ENCODE measurements at regions not wholly inside any gene's neighbourhood (a gene's known extent, or its start where the extent isn't known, plus 50 kb on each side); places are given as distances from the start of the nearest gene placed in this dataset.
"Not testable (repeated sequence)": the region's sequence is repeated elsewhere in the genome, so short reads cannot be mapped to it uniquely, and the experiment has no call there.

DNA sequence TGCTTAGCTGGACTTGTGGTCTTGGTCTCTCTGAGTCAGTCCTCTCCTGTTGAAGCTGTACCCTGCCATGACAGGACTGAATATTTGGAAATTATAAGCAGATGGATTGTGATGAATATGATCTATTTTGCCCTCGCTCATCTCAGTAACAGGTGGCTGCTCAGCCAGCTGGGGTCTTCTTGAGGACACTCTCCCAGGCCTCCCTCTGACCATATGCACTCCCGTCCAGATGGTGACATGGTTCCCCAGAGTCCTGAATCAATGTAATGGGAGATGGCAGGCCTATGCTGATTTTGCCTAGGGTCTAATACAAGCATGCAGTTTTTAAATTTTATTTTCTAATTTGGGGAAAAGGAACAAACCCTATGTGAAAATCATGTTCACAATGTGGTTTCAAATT lies 63.1 kb upstream of the TRHDE start:
- DNase-seq (ENCODE audit: low read depth, low spot score): no peak
- in situ Hi-C loops (cut with HindIII; ENCODE audit: low pct_unique_long_range_greater_than_20kb, low sequenced_read_pairs): no loop called here

DNA sequence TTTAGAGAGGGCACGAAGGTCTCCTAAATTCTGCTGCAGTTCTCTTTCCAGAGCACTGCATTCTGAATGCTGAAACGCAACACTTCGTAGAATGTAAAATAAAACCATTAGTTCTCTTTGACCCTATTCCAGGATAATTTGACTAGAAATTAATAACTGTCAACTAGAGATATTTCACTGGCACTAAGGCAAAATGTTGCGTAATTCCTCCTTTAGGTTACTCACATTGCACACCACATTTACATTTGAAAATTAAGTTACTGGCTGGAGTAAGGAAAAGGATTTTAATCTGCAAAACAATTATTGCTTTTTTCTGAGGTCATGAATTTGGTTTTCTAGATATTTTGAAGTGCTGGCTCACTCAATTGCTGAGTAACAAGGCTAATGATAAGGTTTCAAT lies 58.0 kb upstream of the TRHDE start:
- DNase-seq (ENCODE audit: low read depth, low spot score): no peak
- in situ Hi-C loops (cut with HindIII; ENCODE audit: low pct_unique_long_range_greater_than_20kb, low sequenced_read_pairs): no loop called here

- in situ Hi-C loops (cut with HindIII; ENCODE audit: low pct_unique_long_range_greater_than_20kb, low sequenced_read_pairs); DNase-seq (ENCODE audit: low read depth, low spot score): not testable (repeated sequence)
Observed at GRCh38 chr12:72215287-72215686, 56.9 kb upstream of the TRHDE start.

DNA sequence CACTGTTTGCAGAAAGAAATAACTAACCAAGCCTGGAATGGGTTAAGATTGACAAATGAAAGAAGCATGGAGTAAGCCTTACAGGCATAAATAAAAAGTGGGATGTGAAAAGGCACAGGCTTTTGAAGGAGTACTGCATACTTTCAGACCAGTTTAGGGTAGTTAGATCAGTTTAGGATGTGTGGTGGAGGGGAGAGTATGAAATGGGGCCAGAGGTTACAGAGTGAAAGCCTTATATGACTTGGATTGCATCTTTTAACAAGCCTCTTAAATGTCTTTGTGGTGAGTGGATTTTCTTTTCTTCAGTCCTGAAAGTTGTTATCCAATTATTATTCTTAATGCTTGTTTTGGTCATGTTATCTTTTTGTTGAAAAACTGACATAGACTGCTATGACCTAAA lies 52.2 kb upstream of the TRHDE start:
- in situ Hi-C loops (cut with HindIII; ENCODE audit: low pct_unique_long_range_greater_than_20kb, low sequenced_read_pairs): no loop called here
- DNase-seq (ENCODE audit: low read depth, low spot score): no peak
